ENCODE measurements at regions not wholly inside any gene's neighbourhood (a gene's known extent, or its start where the extent isn't known, plus 50 kb on each side); places are given as distances from the start of the nearest gene placed in this dataset.

DNA sequence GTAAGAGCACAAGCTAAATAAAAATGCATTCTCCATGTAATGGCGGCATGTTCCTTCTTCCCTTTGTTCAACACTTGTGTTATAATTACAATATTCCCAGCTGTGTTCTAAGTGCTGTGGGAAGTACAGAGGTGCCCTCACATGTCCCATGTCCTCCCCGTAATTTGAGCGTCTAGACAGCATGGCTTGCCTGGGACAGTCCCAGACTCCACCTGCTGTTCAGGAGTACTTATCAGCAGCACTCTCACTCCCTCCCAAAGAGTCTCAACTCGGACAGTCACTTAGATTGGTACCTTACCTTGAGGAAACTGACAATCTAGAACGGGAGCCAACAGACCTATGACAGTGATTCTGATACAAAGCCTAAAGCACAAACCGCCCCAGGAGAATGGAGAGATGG is 370.5 kb downstream of the EIPR1 start:
- BruUV-seq (replicated peaks) = no TSS peak
- no peaks in the 10 kb centered on the region for H3K79me2 ChIP-seq (ENCODE audit: insufficient read depth, low read depth, low read length)
- H2AFZ ChIP-seq (ENCODE audit: low read length) = no peak overlapping the region
- ChIA-PET POLR2A (no interaction called here), CTCF (ENCODE audit: unreplicated experiment) (no interaction called here)
- no peak overlapping the region for H3K4me2 ChIP-seq (ENCODE audit: low read length)
- no peaks in the 10 kb centered on the region for H3K9me3 ChIP-seq (ENCODE audit: low read length)
- no peaks in the 10 kb centered on the region for H3K36me3 ChIP-seq (ENCODE audit: insufficient read depth, low read length)
- intact Hi-C loops (cut with micrococcal nuclease; ENCODE audit: unreplicated experiment) = loop anchor here (10.0 kb wide), 1 partner anchor 298 kb away; no protein-coding TSS in a partner anchor
- H3K4me1 ChIP-seq (ENCODE audit: insufficient read depth, low read length, poor library complexity, severe bottlenecking) = no peaks in the 10 kb centered on the region
- no peaks in the 10 kb centered on the region for H3K9me2 ChIP-seq (ENCODE audit: insufficient read depth, low read length)
- TF ChIP-seq, protein P1, sequence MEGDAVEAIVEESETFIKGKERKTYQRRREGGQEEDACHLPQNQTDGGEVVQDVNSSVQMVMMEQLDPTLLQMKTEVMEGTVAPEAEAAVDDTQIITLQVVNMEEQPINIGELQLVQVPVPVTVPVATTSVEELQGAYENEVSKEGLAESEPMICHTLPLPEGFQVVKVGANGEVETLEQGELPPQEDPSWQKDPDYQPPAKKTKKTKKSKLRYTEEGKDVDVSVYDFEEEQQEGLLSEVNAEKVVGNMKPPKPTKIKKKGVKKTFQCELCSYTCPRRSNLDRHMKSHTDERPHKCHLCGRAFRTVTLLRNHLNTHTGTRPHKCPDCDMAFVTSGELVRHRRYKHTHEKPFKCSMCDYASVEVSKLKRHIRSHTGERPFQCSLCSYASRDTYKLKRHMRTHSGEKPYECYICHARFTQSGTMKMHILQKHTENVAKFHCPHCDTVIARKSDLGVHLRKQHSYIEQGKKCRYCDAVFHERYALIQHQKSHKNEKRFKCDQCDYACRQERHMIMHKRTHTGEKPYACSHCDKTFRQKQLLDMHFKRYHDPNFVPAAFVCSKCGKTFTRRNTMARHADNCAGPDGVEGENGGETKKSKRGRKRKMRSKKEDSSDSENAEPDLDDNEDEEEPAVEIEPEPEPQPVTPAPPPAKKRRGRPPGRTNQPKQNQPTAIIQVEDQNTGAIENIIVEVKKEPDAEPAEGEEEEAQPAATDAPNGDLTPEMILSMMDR (conservative IDR thresholded peaks at IDR 0.05; ENCODE audit: low read length) = no peak
- TF ChIP-seq EZH2phosphoT487 (IDR thresholded peaks at IDR 0.05; ENCODE audit: borderline replicate concordance, low read depth, low read length) = no peak
- no peak for DNase-seq (ENCODE audit: low spot score)
- no peak overlapping the region for H3K27ac ChIP-seq (ENCODE audit: low read depth, low read length, poor library complexity, severe bottlenecking)
- no peaks in the 10 kb centered on the region for H4K20me1 ChIP-seq (ENCODE audit: insufficient read depth, low read length)
- H3K4me3 ChIP-seq (ENCODE audit: low read depth, low read length, poor library complexity, severe bottlenecking) = no peak overlapping the region

DNA sequence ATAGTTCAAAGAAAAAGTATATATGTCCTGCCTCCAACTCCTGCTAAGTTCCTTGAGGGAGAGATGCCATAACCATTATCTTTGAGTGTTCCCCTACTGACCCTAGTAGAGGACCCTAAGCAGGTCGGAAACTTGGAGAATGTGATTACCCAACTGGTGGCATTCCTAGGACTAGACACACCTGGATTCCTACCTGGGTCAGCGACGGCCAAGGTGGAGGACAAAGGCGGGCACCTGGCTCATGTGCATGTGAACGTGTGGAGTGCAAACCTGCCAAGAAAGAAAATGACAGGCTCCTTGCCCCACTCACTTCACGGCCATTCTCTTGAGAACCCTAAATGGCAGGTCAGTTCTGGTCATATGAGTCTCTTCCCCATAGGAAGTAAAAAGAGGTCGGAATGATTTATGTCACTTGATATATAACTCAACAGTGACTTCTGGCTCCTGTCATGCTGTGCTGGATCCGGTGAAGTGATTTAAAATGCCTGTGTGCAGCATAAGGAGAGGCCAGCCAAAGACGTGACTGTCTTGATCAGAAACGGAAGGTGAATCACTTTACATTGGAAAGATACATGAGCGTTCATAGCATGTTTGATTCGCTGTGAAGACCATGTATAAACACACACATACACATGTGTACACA is 371.6 kb downstream of the EIPR1 start:
- H3K4me3 ChIP-seq (ENCODE audit: low read depth, low read length, poor library complexity, severe bottlenecking) = no peak overlapping the region
- H3K9me3 ChIP-seq (ENCODE audit: low read length) = no peaks in the 10 kb centered on the region
- H3K27ac ChIP-seq (ENCODE audit: low read depth, low read length, poor library complexity, severe bottlenecking) = no peak overlapping the region
- no peaks in the 10 kb centered on the region for H4K20me1 ChIP-seq (ENCODE audit: insufficient read depth, low read length)
- no peaks in the 10 kb centered on the region for H3K79me2 ChIP-seq (ENCODE audit: insufficient read depth, low read depth, low read length)
- H3K4me1 ChIP-seq (ENCODE audit: insufficient read depth, low read length, poor library complexity, severe bottlenecking) = no peaks in the 10 kb centered on the region
- H3K36me3 ChIP-seq (ENCODE audit: insufficient read depth, low read length) = no peaks in the 10 kb centered on the region
- H2AFZ ChIP-seq (ENCODE audit: low read length) = no peak overlapping the region
- H3K4me2 ChIP-seq (ENCODE audit: low read length) = no peak overlapping the region
- intact Hi-C loops (cut with micrococcal nuclease; ENCODE audit: unreplicated experiment) = loop anchor here (10.0 kb wide), 1 partner anchor 299 kb away; no protein-coding TSS in a partner anchor
- POLR2A ChIA-PET = no interaction called here
- TF ChIP-seq EZH2phosphoT487 (IDR thresholded peaks at IDR 0.05; ENCODE audit: borderline replicate concordance, low read depth, low read length) = no peak
- TF ChIP-seq, protein P1 (conservative IDR thresholded peaks at IDR 0.05; ENCODE audit: low read length) = no peak
- BruUV-seq (replicated peaks) = no TSS peak
- no peak for DNase-seq (ENCODE audit: low spot score)
- CTCF ChIA-PET (ENCODE audit: unreplicated experiment) = no interaction called here
- no peaks in the 10 kb centered on the region for H3K9me2 ChIP-seq (ENCODE audit: insufficient read depth, low read length)
